GM21367 (cell line): ENCODE measurements at regions not wholly inside any gene's neighbourhood (a gene's known extent, or its start where the extent isn't known, plus 50 kb on each side); places are given as distances from the start of the nearest gene placed in this dataset.
"Not testable (repeated sequence)": the region's sequence is repeated elsewhere in the genome, so short reads cannot be mapped to it uniquely, and the experiment has no call there.

ENCODE experiments used
- ATAC-seq: cut with Tn5 transposase; IDR thresholded peaks from one replicate; pipeline ENCODE4 v1.9.1; 2021; ENCODE audit not compliant: unreplicated experiment

GRCh38 chr2:184049566-184049965, 548.8 kb upstream of the ZNF804A start:
- no peak for ATAC-seq

GRCh38 chr2:184053326-184053725, 545.0 kb upstream of the ZNF804A start:
- ATAC-seq: no peak

- ATAC-seq: not testable (repeated sequence)
These were observed 543.9 kb upstream of the ZNF804A start for GRCh38 chr2:184054419-184054818.

GRCh38 chr2:184057910-184058309, 540.4 kb upstream of the ZNF804A start:
- ATAC-seq: no peak

GRCh38 chr2:184060268-184060667, 538.1 kb upstream of the ZNF804A start:
- not testable (repeated sequence) for ATAC-seq

- no peak for ATAC-seq
These were observed 530.8 kb upstream of the ZNF804A start for GRCh38 chr2:184067502-184067901.

- ATAC-seq: no peak
These were observed 525.9 kb upstream of the ZNF804A start for GRCh38 chr2:184072470-184072869.

GRCh38 chr2:184078496-184078895, 519.8 kb upstream of the ZNF804A start:
- ATAC-seq: no peak

GRCh38 chr2:184091456-184091855, 506.9 kb upstream of the ZNF804A start:
- no peak for ATAC-seq

GRCh38 chr2:184113696-184114403, 484.5 kb upstream of the ZNF804A start:
- ATAC-seq: no peak

- ATAC-seq: no peak
These were observed 483.9 kb upstream of the ZNF804A start for GRCh38 chr2:184114439-184114838.

- no peak for ATAC-seq
These were observed 478.1 kb upstream of the ZNF804A start for GRCh38 chr2:184119989-184120800.

GRCh38 chr2:184125867-184126266, 472.5 kb upstream of the ZNF804A start:
- no peak for ATAC-seq

GRCh38 chr2:184129073-184129472, 469.3 kb upstream of the ZNF804A start:
- no peak for ATAC-seq

GRCh38 chr2:184137955-184138354, 460.4 kb upstream of the ZNF804A start:
- no peak for ATAC-seq

GRCh38 chr2:184141866-184142265, 456.5 kb upstream of the ZNF804A start:
- no peak for ATAC-seq

- no peak for ATAC-seq
These were observed 443.9 kb upstream of the ZNF804A start for GRCh38 chr2:184154438-184154837.

GRCh38 chr2:184155791-184156190, 442.5 kb upstream of the ZNF804A start:
- ATAC-seq: no peak

GRCh38 chr2:184157141-184157540, 441.2 kb upstream of the ZNF804A start:
- ATAC-seq: no peak

GRCh38 chr2:184162426-184162825, 435.9 kb upstream of the ZNF804A start:
- no peak for ATAC-seq

- not testable (repeated sequence) for ATAC-seq
These were observed 429.5 kb upstream of the ZNF804A start for GRCh38 chr2:184168823-184169222.

GRCh38 chr2:184169366-184169765, 429.0 kb upstream of the ZNF804A start:
- no peak for ATAC-seq
